ENCODE measurements at regions not wholly inside any gene's neighbourhood (a gene's known extent, or its start where the extent isn't known, plus 50 kb on each side); places are given as distances from the start of the nearest gene placed in this dataset.
A peak's percentile ranks its signal among the peaks of the same experiment; 100 is the strongest.

DNA sequence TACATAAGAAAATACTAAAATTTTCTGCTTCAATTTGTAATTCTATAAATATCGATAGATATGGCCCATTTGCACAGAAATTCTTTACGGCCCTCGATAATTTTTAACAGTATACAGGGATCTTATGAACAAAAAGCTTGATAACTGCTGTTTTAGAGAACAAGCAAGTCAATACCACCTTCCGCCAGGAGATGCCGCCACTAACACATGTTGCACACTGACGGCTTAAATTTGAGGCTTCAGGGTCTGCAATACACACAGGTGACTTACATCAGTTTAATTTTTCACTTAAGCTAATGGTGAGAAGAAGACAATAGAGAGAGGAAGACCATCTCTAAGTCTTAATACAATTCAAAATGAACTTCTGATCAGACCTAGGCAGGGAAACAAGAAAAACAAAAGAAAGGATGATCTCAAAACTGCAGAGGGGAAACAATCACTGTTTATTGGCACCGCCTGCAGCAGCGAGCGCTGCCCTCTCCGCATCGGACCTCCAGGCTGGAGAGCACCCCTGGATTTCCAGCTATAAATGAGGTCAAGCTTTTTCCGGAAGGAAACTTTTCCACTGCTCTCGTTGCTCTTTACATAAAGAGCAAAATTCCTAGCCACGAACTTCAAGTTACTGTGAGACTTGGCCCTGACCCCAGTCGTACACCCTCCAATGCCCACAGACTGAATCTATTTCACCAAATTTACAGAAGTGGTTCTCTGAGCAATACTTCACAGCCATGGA, 53.9 kb downstream of the OTOR start:
- Histone ChIP-seq H3K27ac (ENCODE audit: low read depth in 1 of 2, low read length in 1 of 2) (no peak overlapping the region), H3K4me3 (ENCODE audit: low read length in 2 of 2) (no peak overlapping the region), H3K9me3 (ENCODE audit: control insufficient read depth in 2 of 2, insufficient read depth in 1 of 2, low read length in 1 of 2) (no peaks in the 10 kb centered on the region), H3K27me3 (ENCODE audit: control insufficient read depth in 2 of 2, insufficient read depth in 1 of 2, low read length in 1 of 2) (peaks cover 0 to 4% of the 10 kb centered on the region in 2 donors), H3K36me3 (ENCODE audit: control insufficient read depth in 2 of 2, insufficient read depth in 2 of 2, low read length in 1 of 2) (no peaks in the 10 kb centered on the region), H3K4me1 (ENCODE audit: control insufficient read depth in 2 of 2, insufficient read depth in 2 of 2, low read length in 2 of 2) (no peaks in the 10 kb centered on the region)
- WGBS = 51% methylated on average over 15 of the region's 15 CpGs
- peak in 6 of 9 donors; percentile 7 to 53 (median 21) for DNase-seq (ENCODE audit: low read depth in 6 of 9, low spot score in 9 of 9)

DNA sequence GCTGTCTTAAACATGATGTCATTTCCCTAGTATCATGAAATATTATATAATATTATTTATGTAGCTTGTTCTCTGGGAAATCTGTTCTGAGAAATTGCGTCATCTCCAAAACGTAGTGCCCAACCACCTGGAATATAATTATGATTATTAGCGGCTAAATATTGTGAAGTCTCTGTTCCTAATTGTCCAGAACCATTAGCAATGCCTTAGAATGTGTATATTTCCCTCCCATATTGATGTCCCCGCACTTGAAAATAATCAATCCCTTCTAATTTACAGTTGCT, 54.4 kb downstream of the OTOR start:
- H3K9me3 ChIP-seq (ENCODE audit: control insufficient read depth in 2 of 2, insufficient read depth in 1 of 2, low read length in 1 of 2) = no peaks in the 10 kb centered on the region
- peaks cover 0 to 4% of the 10 kb centered on the region in 2 donors for H3K27me3 ChIP-seq (ENCODE audit: control insufficient read depth in 2 of 2, insufficient read depth in 1 of 2, low read length in 1 of 2)
- H3K4me1 ChIP-seq (ENCODE audit: control insufficient read depth in 2 of 2, insufficient read depth in 2 of 2, low read length in 2 of 2) = no peaks in the 10 kb centered on the region
- H3K4me3 ChIP-seq (ENCODE audit: low read length in 2 of 2) = no peak overlapping the region
- no peak for DNase-seq (ENCODE audit: low read depth in 6 of 9, low spot score in 9 of 9)
- no peaks in the 10 kb centered on the region for H3K36me3 ChIP-seq (ENCODE audit: control insufficient read depth in 2 of 2, insufficient read depth in 2 of 2, low read length in 1 of 2)
- no peak overlapping the region for H3K27ac ChIP-seq (ENCODE audit: low read depth in 1 of 2, low read length in 1 of 2)
- 87% methylated on average over 4 of the region's 4 CpGs for WGBS

DNA sequence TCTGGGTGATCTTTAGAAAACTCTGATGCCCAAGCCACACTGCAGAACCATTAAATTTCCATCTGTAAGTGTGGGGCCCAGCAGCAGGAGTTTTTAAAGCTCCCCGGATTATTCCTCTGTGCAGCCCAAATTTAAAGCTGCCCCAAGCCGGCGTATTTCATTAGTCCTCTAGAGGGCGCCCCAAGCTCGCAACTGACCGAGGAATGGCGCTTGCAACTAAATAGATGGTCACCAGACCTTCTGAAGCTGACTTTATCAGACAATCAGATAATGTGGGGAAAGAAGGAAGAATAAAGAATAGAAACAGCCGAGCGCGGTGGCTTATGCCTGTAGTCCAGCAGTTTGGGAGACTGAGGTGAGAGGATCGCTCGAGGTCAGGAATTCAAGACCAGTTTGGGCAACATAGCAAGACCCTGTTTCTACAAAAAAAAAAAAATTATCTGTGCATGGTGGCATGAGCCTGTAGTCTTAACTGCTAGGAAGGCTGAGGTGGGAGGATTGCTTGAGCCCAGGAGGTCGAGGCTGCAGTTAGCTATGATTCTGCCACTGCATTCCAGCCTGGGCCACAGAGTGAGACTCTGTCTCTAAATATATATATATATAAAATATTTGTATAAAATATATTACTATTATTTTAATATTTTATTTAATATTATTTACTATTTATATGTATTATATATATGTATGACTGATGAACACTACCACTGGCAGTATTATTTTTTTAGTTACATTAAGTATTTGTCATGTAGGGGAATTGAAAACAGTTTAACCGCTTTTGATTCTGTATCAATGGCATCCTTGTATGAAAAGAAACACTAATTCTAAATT, 56.0 kb downstream of the OTOR start:
- Histone ChIP-seq H3K4me3 (ENCODE audit: low read length in 2 of 2) (no peak overlapping the region), H3K27me3 (ENCODE audit: control insufficient read depth in 2 of 2, insufficient read depth in 1 of 2, low read length in 1 of 2) (peaks cover 0 to 4% of the 10 kb centered on the region in 2 donors), H3K36me3 (ENCODE audit: control insufficient read depth in 2 of 2, insufficient read depth in 2 of 2, low read length in 1 of 2) (no peaks in the 10 kb centered on the region), H3K27ac (ENCODE audit: low read depth in 1 of 2, low read length in 1 of 2) (no peak overlapping the region), H3K4me1 (ENCODE audit: control insufficient read depth in 2 of 2, insufficient read depth in 2 of 2, low read length in 2 of 2) (no peaks in the 10 kb centered on the region), H3K9me3 (ENCODE audit: control insufficient read depth in 2 of 2, insufficient read depth in 1 of 2, low read length in 1 of 2) (no peaks in the 10 kb centered on the region)
- DNase-seq (ENCODE audit: low read depth in 6 of 9, low spot score in 9 of 9) = peak in 5 of 9 donors; percentile 9 to 32 (median 15)
- 23% methylated on average over 14 of the region's 14 CpGs for WGBS

DNA sequence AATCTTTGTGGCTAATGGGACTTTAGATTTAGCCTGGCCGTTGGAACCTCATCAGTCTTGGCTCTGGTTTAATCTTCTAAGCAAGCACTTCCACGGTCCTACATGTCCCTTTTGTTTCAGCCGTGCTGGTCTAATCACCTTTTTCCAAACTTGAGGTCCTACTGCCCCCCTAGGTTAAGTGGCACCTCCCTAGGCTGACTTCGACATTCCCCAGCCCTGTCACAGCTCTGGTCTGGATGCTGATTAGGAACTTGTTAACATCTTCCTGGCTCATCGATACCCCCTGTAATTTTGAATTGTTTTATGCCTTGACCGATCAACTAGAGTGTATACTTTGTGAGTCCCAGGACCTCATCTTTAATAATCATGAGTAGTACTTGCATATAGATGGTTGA, 56.6 kb downstream of the OTOR start:
- WGBS = 66% methylated on average over 6 of the region's 6 CpGs
- no peak for DNase-seq (ENCODE audit: low read depth in 6 of 9, low spot score in 9 of 9)
- H3K4me1 ChIP-seq (ENCODE audit: control insufficient read depth in 2 of 2, insufficient read depth in 2 of 2, low read length in 2 of 2) = no peaks in the 10 kb centered on the region
- no peak overlapping the region for H3K4me3 ChIP-seq (ENCODE audit: low read length in 2 of 2)
- H3K27ac ChIP-seq (ENCODE audit: low read depth in 1 of 2, low read length in 1 of 2) = no peak overlapping the region
- H3K9me3 ChIP-seq (ENCODE audit: control insufficient read depth in 2 of 2, insufficient read depth in 1 of 2, low read length in 1 of 2) = no peaks in the 10 kb centered on the region
- peaks cover 0 to 4% of the 10 kb centered on the region in 2 donors for H3K27me3 ChIP-seq (ENCODE audit: control insufficient read depth in 2 of 2, insufficient read depth in 1 of 2, low read length in 1 of 2)
- no peaks in the 10 kb centered on the region for H3K36me3 ChIP-seq (ENCODE audit: control insufficient read depth in 2 of 2, insufficient read depth in 2 of 2, low read length in 1 of 2)

DNA sequence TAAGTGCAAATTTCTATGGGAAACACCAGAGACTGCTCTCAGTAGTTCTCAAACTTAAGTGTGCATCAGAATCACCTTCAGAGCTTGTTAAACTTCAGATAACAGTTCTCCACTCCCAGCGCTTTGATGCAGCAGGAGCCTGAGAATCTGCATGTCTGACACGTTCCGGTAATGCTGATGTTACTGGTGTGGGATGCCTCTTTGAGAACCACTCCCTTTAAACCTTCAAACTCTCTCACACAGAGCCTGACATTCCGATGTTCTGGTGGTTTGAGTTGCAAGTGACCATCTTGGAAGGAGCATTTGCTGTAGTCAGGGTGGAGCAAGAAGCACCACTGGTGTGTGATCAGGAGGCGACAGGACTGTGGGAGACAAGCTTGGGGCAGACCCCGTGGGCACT, 57.9 kb downstream of the OTOR start:
- Histone ChIP-seq H3K4me1 (ENCODE audit: control insufficient read depth in 2 of 2, insufficient read depth in 2 of 2, low read length in 2 of 2) (no peaks in the 10 kb centered on the region), H3K9me3 (ENCODE audit: control insufficient read depth in 2 of 2, insufficient read depth in 1 of 2, low read length in 1 of 2) (no peaks in the 10 kb centered on the region), H3K27me3 (ENCODE audit: control insufficient read depth in 2 of 2, insufficient read depth in 1 of 2, low read length in 1 of 2) (peaks cover 0 to 4% of the 10 kb centered on the region in 2 donors), H3K27ac (ENCODE audit: low read depth in 1 of 2, low read length in 1 of 2) (no peak overlapping the region), H3K36me3 (ENCODE audit: control insufficient read depth in 2 of 2, insufficient read depth in 2 of 2, low read length in 1 of 2) (no peaks in the 10 kb centered on the region), H3K4me3 (ENCODE audit: low read length in 2 of 2) (no peak overlapping the region)
- 82% methylated on average over 6 of the region's 6 CpGs for WGBS
- DNase-seq (ENCODE audit: low read depth in 6 of 9, low spot score in 9 of 9) = no peak

DNA sequence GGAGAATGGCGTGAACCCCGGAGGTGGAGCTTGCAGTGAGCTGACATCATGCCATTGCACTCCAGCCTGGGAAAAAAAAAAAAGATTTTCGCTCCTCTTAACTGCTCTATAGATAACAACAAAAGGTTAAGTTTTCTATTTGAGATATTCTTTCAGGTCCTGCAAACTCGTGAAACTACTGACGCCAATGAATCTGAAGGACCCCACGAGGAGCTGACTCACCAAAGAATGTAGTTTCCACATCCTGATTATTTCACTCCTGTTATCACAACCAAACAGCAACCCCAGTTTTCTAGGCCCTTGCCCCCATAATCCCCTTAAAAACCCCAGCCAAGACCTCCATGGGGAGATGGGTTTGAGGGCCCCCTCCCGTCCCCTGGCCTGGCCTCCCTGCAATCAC, 58.7 kb downstream of the OTOR start:
- 75% methylated on average over 7 of the region's 7 CpGs for WGBS
- no peaks in the 10 kb centered on the region for H3K9me3 ChIP-seq (ENCODE audit: control insufficient read depth in 2 of 2, insufficient read depth in 1 of 2, low read length in 1 of 2)
- DNase-seq (ENCODE audit: low read depth in 6 of 9, low spot score in 9 of 9) = no peak
- H3K4me1 ChIP-seq (ENCODE audit: control insufficient read depth in 2 of 2, insufficient read depth in 2 of 2, low read length in 2 of 2) = no peaks in the 10 kb centered on the region
- H3K27ac ChIP-seq (ENCODE audit: low read depth in 1 of 2, low read length in 1 of 2) = no peak overlapping the region
- peaks cover 0 to 4% of the 10 kb centered on the region in 2 donors for H3K27me3 ChIP-seq (ENCODE audit: control insufficient read depth in 2 of 2, insufficient read depth in 1 of 2, low read length in 1 of 2)
- H3K4me3 ChIP-seq (ENCODE audit: low read length in 2 of 2) = no peak overlapping the region
- H3K36me3 ChIP-seq (ENCODE audit: control insufficient read depth in 2 of 2, insufficient read depth in 2 of 2, low read length in 1 of 2) = no peaks in the 10 kb centered on the region

DNA sequence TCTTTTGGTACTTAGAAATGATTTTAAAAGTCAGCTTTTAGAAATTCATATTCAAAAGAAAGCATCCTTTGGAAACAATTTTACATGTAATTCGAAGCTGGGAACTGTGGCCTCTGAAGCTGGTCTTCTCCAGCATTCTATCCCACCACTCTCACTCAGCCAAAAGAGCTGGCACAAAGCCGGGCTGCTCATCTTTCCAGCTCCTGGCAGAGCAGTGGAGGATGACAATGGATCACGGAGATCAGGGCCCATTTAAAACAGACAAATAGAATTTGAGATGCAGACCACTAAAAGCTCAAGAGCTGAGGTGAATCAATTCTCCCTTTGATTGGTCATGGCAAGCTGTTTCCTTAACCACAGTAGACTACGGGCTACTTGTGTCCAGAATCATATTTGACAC, 60.6 kb downstream of the OTOR start:
- Histone ChIP-seq H3K36me3 (ENCODE audit: control insufficient read depth in 2 of 2, insufficient read depth in 2 of 2, low read length in 1 of 2) (no peaks in the 10 kb centered on the region), H3K27ac (ENCODE audit: low read depth in 1 of 2, low read length in 1 of 2) (no peak overlapping the region), H3K4me1 (ENCODE audit: control insufficient read depth in 2 of 2, insufficient read depth in 2 of 2, low read length in 2 of 2) (no peaks in the 10 kb centered on the region), H3K9me3 (ENCODE audit: control insufficient read depth in 2 of 2, insufficient read depth in 1 of 2, low read length in 1 of 2) (no peaks in the 10 kb centered on the region), H3K4me3 (ENCODE audit: low read length in 2 of 2) (no peak overlapping the region), H3K27me3 (ENCODE audit: control insufficient read depth in 2 of 2, insufficient read depth in 1 of 2, low read length in 1 of 2) (peaks cover 0 to 2% of the 10 kb centered on the region in 2 donors)
- DNase-seq (ENCODE audit: low read depth in 6 of 9, low spot score in 9 of 9) = no peak
- WGBS = 64% methylated on average over 4 of the region's 4 CpGs

DNA sequence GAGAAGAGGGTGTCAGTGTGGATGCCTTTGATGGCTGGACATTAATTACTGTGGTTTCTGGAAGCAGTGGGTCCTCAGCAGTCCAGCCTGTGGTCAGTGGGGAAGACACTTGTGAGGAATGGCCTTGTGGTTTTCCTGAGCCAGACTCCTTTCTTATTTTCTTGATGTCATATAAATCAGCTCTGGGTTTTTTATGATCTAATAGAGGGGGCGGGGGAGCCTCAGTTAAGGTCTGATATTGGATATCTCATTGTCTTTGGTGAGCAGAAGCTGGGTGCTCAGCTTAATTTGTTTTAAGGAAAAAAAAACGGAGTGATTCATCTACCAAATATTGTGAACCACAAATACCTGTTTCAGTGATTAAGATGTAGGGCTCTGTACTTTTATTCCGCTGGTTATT, 62.1 kb downstream of the OTOR start:
- no peak overlapping the region for H3K27ac ChIP-seq (ENCODE audit: low read depth in 1 of 2, low read length in 1 of 2)
- H3K27me3 ChIP-seq (ENCODE audit: control insufficient read depth in 2 of 2, insufficient read depth in 1 of 2, low read length in 1 of 2) = no peaks in the 10 kb centered on the region
- no peaks in the 10 kb centered on the region for H3K36me3 ChIP-seq (ENCODE audit: control insufficient read depth in 2 of 2, insufficient read depth in 2 of 2, low read length in 1 of 2)
- H3K4me3 ChIP-seq (ENCODE audit: low read length in 2 of 2) = no peak overlapping the region
- WGBS = 84% methylated on average over 3 of the region's 3 CpGs
- H3K4me1 ChIP-seq (ENCODE audit: control insufficient read depth in 2 of 2, insufficient read depth in 2 of 2, low read length in 2 of 2) = no peaks in the 10 kb centered on the region
- no peak for DNase-seq (ENCODE audit: low read depth in 6 of 9, low spot score in 9 of 9)
- H3K9me3 ChIP-seq (ENCODE audit: control insufficient read depth in 2 of 2, insufficient read depth in 1 of 2, low read length in 1 of 2) = no peaks in the 10 kb centered on the region

DNA sequence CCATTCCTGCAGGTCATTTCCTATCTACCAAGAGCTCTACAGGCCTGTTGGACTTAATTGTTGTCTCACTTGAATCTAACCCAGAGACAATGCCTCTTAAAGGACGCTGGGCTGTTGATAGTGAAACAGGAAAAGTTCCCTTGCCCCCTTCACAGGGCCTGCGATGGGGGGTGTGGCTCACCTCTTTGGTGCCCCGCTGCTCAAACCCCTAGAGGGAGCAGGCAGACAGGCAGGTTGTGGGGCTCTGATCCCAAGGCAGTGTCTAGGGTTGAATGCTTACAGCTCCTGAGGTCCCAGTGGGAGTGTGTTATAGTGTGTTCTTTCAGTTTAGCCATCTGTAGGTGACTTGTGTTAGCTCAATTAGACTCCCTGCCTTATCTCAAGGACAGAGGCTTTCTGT, 68.0 kb downstream of the OTOR start:
- no peak for DNase-seq (ENCODE audit: low read depth in 6 of 9, low spot score in 9 of 9)
- Histone ChIP-seq H3K9me3 (ENCODE audit: control insufficient read depth in 2 of 2, insufficient read depth in 1 of 2, low read length in 1 of 2) (no peaks in the 10 kb centered on the region), H3K27ac (ENCODE audit: low read depth in 1 of 2, low read length in 1 of 2) (no peak overlapping the region), H3K4me3 (ENCODE audit: low read length in 2 of 2) (no peak overlapping the region), H3K27me3 (ENCODE audit: control insufficient read depth in 2 of 2, insufficient read depth in 1 of 2, low read length in 1 of 2) (no peaks in the 10 kb centered on the region), H3K4me1 (ENCODE audit: control insufficient read depth in 2 of 2, insufficient read depth in 2 of 2, low read length in 2 of 2) (no peaks in the 10 kb centered on the region), H3K36me3 (ENCODE audit: control insufficient read depth in 2 of 2, insufficient read depth in 2 of 2, low read length in 1 of 2) (no peaks in the 10 kb centered on the region)
- 32% methylated on average over 3 of the region's 3 CpGs for WGBS

Data from thymus (tissue), 11 donors.